T-helper 1 cell (primary cell): ENCODE measurements at regions not wholly inside any gene's neighbourhood (a gene's known extent, or its start where the extent isn't known, plus 50 kb on each side); places are given as distances from the start of the nearest gene placed in this dataset.
"Not testable (repeated sequence)": the region's sequence is repeated elsewhere in the genome, so short reads cannot be mapped to it uniquely, and the experiment has no call there.

ENCODE experiments used
- DNase-seq, 5 donors: peaks; one replicate each; pipeline ENCODE4 v3.0.0-alpha.2; 2012 to 2020

GRCh38 chr10:86579883-86580520 is 58.4 kb upstream of the WAPL start:
- no peak for DNase-seq

- DNase-seq: no peak
These were observed 58.9 kb upstream of the WAPL start for GRCh38 chr10:86580521-86580891.

DNA sequence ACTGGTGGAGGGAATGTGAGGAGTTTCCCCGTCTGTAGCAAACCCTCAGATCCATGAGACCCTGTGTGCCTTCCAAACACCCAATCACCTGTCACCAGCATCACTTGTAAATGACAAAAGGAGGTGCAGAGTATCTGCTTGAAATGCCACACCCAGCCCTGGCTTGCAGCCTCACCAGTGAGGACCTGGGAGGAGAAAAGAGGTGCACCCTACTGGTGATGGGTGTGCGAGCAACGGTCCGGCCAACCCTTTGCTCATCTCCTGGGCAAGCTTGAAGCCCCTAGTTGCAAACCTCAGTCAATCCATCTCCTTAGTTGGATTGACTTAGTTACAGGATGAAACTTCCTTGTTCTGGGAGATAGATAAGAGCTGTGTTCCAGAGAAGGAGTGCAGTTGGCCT is 62.4 kb upstream of the WAPL start:
- DNase-seq: no peak

GRCh38 chr10:86585037-86585929 is 63.7 kb upstream of the WAPL start:
- DNase-seq: peak; percentile 32 to 65 (median 56)

DNA sequence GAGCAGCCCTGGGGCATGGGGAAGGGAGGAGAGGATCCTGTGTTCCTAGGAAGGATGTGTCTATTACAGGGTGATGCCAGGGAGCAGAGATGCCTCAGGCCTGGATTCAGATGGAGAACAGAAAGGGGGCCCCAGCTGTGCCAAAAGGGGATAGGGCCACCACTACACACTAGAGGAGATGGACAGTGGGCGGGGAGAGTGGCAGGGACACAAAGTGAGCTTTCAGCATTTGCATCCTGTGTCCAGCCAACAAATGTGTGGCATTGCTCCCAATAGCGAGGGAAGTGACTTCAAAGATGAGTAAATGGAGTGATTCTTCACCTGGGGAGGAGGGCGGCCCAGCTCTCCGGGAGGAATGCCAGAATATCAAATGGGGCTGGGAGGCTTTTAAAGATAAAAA is 64.9 kb upstream of the WAPL start:
- DNase-seq: no peak

- DNase-seq: not testable (repeated sequence)
These were observed 65.6 kb upstream of the OPN4 start for GRCh38 chr10:86588781-86589180.

GRCh38 chr10:86591436-86591835 is 62.9 kb upstream of the OPN4 start:
- DNase-seq: no peak

GRCh38 chr10:86592413-86592812 is 61.9 kb upstream of the OPN4 start:
- DNase-seq: no peak

DNA sequence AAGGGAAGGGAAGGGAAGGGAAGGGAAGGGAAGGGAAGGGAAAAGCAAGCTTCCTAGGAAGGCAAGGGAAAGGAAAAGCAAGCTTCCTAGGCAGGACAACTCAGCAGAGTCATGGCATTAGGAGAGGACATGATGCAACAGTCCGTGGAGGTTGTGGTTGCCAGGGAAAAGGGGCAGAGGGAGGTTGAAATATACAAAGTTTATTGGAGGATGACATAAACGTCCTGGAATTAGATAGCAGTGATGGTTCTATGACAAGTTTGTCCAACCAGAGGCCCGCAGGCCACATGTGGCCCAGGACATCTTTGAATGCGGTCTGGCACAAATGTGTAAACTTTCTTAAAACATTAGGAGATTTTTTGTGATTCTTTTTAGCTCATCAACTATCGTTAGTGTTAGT is 59.8 kb upstream of the OPN4 start:
- DNase-seq: no peak

DNA sequence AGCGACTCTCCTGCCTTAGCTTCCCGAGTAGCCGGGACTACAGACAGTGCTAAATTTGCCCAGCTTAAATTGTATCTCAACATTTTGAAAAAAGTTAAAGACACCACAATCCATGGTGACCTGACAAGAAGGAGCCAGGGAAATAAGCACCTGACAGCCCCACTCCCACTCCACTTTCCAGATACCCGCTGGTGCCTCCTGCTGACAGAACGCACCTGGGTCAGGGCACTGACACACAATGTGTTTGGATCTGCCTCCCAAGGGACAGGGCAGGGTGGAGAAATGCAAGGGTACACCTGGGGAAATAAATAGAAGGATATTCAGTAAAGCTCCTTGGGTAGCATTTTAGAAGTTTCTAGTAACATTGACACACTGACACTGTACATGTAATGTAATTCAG is 58.9 kb upstream of the OPN4 start:
- no peak for DNase-seq

GRCh38 chr10:86596266-86596665 is 58.1 kb upstream of the OPN4 start:
- no peak for DNase-seq

- DNase-seq: no peak
These were observed 57.0 kb upstream of the OPN4 start for GRCh38 chr10:86597306-86597705.

DNA sequence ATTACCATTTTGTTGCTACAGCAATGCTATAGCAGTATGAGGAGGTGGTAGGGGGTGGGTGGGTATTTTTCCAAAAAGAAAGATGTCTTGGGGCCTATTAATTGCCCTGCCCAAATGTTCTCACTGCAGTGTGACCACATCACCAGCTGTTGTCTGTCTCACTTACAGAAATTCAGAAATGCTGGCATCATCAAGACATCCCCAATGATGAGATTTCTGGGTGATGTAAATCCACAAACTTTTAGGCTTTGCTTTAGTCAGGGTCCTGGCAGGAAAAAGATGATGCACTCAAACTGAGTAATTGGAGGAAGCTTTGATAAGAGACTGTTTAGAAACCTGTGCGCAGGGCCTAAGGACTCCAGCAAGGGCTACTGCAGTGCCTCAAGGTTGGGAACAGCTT is 56.2 kb upstream of the OPN4 start:
- no peak for DNase-seq

DNA sequence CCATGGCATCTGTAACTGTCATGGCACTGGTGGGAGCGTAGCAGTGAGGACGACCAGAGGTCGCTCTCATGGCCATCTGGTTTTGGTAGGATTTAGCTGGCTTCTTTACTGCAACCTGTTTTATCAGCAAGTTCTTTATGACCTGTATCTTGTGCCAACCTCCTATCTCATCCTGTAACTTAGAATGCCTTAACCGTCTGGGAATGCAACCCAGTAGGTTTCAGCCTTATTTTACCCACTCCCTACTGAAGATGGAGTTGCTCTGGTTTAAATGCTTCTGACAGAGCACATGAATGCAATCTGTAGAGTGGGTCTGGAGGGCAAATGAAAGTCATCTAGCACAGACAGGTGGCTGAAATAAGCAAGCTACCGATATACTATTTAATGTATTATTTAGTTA is 55.3 kb upstream of the OPN4 start:
- no peak for DNase-seq

GRCh38 chr10:86599729-86600128 is 54.6 kb upstream of the OPN4 start:
- no peak for DNase-seq

DNA sequence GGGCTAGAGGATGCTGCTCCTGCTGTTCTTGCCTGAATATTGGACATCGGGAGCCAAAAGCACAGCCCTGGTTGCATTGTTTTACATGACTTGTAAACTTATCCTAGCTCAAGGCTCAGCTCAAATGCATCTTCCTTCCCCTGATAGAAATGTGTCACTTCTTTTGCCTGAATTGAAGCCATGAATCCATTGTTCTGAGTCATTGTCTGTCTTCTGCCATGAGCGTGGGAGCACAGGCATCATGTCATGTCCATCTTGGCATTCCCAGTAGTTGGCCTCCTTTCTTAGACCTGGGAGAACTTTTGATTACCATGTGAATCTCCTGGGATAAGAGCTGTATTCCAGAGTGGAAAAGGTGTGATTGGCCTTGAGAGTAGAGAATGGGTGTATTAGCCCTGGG is 54.1 kb upstream of the OPN4 start:
- no peak for DNase-seq

- DNase-seq: no peak
These were observed 52.3 kb upstream of the OPN4 start for GRCh38 chr10:86601956-86602602.

GRCh38 chr10:86603256-86603655 is 51.1 kb upstream of the OPN4 start:
- no peak for DNase-seq
